ENCODE measurements at regions not wholly inside any gene's neighbourhood (a gene's known extent, or its start where the extent isn't known, plus 50 kb on each side); places are given as distances from the start of the nearest gene placed in this dataset.
"Not testable (repeated sequence)": the region's sequence is repeated elsewhere in the genome, so short reads cannot be mapped to it uniquely, and the experiment has no call there.

GRCh38 chr17:70658840-70659239, 489.5 kb downstream of the KCNJ2 start:
- DNase-seq, result no peak

GRCh38 chr17:70661342-70662222, 492.2 kb downstream of the KCNJ2 start:
- peak; percentile 8 to 38 for DNase-seq

- DNase-seq, result no peak
Measured at GRCh38 chr17:70668276-70668937, 499.1 kb downstream of the KCNJ2 start.

GRCh38 chr17:70668938-70669778, 499.8 kb downstream of the KCNJ2 start:
- no peak for DNase-seq

GRCh38 chr17:70674061-70674460, 504.7 kb downstream of the KCNJ2 start:
- DNase-seq, result no peak

- DNase-seq, result no peak
Measured at GRCh38 chr17:70675070-70675590, 505.8 kb downstream of the KCNJ2 start.

- DNase-seq, result no peak
Measured at GRCh38 chr17:70677783-70678647, 508.7 kb downstream of the KCNJ2 start.

- no peak for DNase-seq
Measured at GRCh38 chr17:70678889-70679288, 509.6 kb downstream of the KCNJ2 start.

GRCh38 chr17:70683936-70684335, 514.6 kb downstream of the KCNJ2 start:
- no peak for DNase-seq

- DNase-seq, result no peak
Measured at GRCh38 chr17:70687421-70687820, 518.1 kb downstream of the KCNJ2 start.

GRCh38 chr17:70691150-70691549, 521.8 kb downstream of the KCNJ2 start:
- no peak for DNase-seq

GRCh38 chr17:70699408-70699807, 530.1 kb downstream of the KCNJ2 start:
- DNase-seq, result no peak

- no peak for DNase-seq
Measured at GRCh38 chr17:70702683-70703255, 533.4 kb downstream of the KCNJ2 start.

GRCh38 chr17:70709596-70709995, 540.3 kb downstream of the KCNJ2 start:
- no peak for DNase-seq

- no peak for DNase-seq
Measured at GRCh38 chr17:70713694-70714093, 544.4 kb downstream of the KCNJ2 start.

- DNase-seq, result no peak
Measured at GRCh38 chr17:70716551-70716950, 547.2 kb downstream of the KCNJ2 start.

- DNase-seq, result no peak
Measured at GRCh38 chr17:70717042-70717441, 547.7 kb downstream of the KCNJ2 start.

- DNase-seq, result no peak
Measured at GRCh38 chr17:70736375-70736957, 567.1 kb downstream of the KCNJ2 start.

GRCh38 chr17:70739065-70739464, 569.7 kb downstream of the KCNJ2 start:
- no peak for DNase-seq

GRCh38 chr17:70746574-70746973, 577.2 kb downstream of the KCNJ2 start:
- DNase-seq, result not testable (repeated sequence)

GRCh38 chr17:70750983-70751382, 581.7 kb downstream of the KCNJ2 start:
- DNase-seq, result no peak
